HTR-8/SVneo (cell line): ENCODE measurements at regions not wholly inside any gene's neighbourhood (a gene's known extent, or its start where the extent isn't known, plus 50 kb on each side); places are given as distances from the start of the nearest gene placed in this dataset.

ENCODE experiments used
- DNase-seq: peaks from one replicate; pipeline ENCODE4 v3.0.0; 2011; ENCODE audit warnings: low spot score, mixed read lengths; ENCODE audit not compliant: insufficient read length
- FAIRE-seq: peaks from 2 replicates; lab custom pipeline; 2011; peaks lifted over from hg19 to GRCh38; lab: Jason Lieb, UNC

- FAIRE-seq: no peak
These were observed 202.6 kb downstream of the RBFOX3 start for GRCh38 chr17:79408251-79408650.

GRCh38 chr17:79407385-79407784, 203.5 kb downstream of the RBFOX3 start:
- no peak for FAIRE-seq
- DNase-seq: no peak

More at GRCh38 chr17:79408251-79408650, 202.6 kb downstream of the RBFOX3 start:
- DNase-seq: no peak

GRCh38 chr17:79406316-79406715, 204.5 kb downstream of the RBFOX3 start:
- FAIRE-seq (no peak), DNase-seq (no peak)

GRCh38 chr17:79405823-79406222, 205.0 kb downstream of the RBFOX3 start:
- FAIRE-seq: no peak
- no peak for DNase-seq

- no peak for DNase-seq
- FAIRE-seq: no peak
These were observed 206.5 kb downstream of the RBFOX3 start for GRCh38 chr17:79404136-79404911.

GRCh38 chr17:79401704-79402674, 208.9 kb downstream of the RBFOX3 start:
- DNase-seq (no peak), FAIRE-seq (no peak)

GRCh38 chr17:79400989-79401703, 209.7 kb downstream of the RBFOX3 start:
- DNase-seq (peak; percentile 77), FAIRE-seq (no peak)

- DNase-seq (no peak), FAIRE-seq (no peak)
These were observed 211.2 kb downstream of the RBFOX3 start for GRCh38 chr17:79399610-79400144.

GRCh38 chr17:79398441-79398840, 212.4 kb downstream of the RBFOX3 start:
- DNase-seq (no peak), FAIRE-seq (no peak)

- DNase-seq (no peak), FAIRE-seq (no peak)
These were observed 214.2 kb downstream of the RBFOX3 start for GRCh38 chr17:79396696-79397095.

GRCh38 chr17:79395545-79395944, 215.3 kb downstream of the RBFOX3 start:
- no peak for DNase-seq

GRCh38 chr17:79395066-79395465, 215.8 kb downstream of the RBFOX3 start:
- FAIRE-seq (no peak), DNase-seq (no peak)

More at GRCh38 chr17:79395545-79395944, 215.3 kb downstream of the RBFOX3 start:
- no peak for FAIRE-seq

- peak; percentile 93 for FAIRE-seq
- peak; percentile 88 for DNase-seq
These were observed 217.3 kb downstream of the RBFOX3 start for GRCh38 chr17:79393358-79394052.

- FAIRE-seq (no peak), DNase-seq (no peak)
These were observed 218.3 kb downstream of the RBFOX3 start for GRCh38 chr17:79392598-79392997.

- peak; percentile 31 for FAIRE-seq
- peak; percentile 84 for DNase-seq
These were observed 219.2 kb downstream of the RBFOX3 start for GRCh38 chr17:79391376-79392233.

GRCh38 chr17:79389896-79390295, 221.0 kb downstream of the RBFOX3 start:
- DNase-seq: no peak
- no peak for FAIRE-seq

GRCh38 chr17:79388556-79389295, 222.1 kb downstream of the RBFOX3 start:
- DNase-seq: peak; percentile 66

GRCh38 chr17:79387783-79388182, 223.1 kb downstream of the RBFOX3 start:
- no peak for DNase-seq
- peak; percentile 93 for FAIRE-seq

More at GRCh38 chr17:79388556-79389295, 222.1 kb downstream of the RBFOX3 start:
- FAIRE-seq: peak; percentile 49
